AG10803 (cell line): ENCODE measurements at regions not wholly inside any gene's neighbourhood (a gene's known extent, or its start where the extent isn't known, plus 50 kb on each side); places are given as distances from the start of the nearest gene placed in this dataset.

ENCODE experiments used
- DNase-seq: peaks from one replicate; pipeline ENCODE4 v3.0.0; 2010; ENCODE audit warnings: low read depth
- H3K4me3 ChIP-seq: 2 replicates; pipeline ENCODE4 v1.5.1; 2011; ENCODE audit warnings: mild to moderate bottlenecking, low read length, control low read depth
- TF ChIP-seq, protein P1 (sequence below): conservative IDR thresholded peaks from 2 replicates; pipeline ENCODE4 v1.5.1; 2011; ENCODE audit warnings: mild to moderate bottlenecking, low read length, control low read depth, inconsistent platforms

DNA sequence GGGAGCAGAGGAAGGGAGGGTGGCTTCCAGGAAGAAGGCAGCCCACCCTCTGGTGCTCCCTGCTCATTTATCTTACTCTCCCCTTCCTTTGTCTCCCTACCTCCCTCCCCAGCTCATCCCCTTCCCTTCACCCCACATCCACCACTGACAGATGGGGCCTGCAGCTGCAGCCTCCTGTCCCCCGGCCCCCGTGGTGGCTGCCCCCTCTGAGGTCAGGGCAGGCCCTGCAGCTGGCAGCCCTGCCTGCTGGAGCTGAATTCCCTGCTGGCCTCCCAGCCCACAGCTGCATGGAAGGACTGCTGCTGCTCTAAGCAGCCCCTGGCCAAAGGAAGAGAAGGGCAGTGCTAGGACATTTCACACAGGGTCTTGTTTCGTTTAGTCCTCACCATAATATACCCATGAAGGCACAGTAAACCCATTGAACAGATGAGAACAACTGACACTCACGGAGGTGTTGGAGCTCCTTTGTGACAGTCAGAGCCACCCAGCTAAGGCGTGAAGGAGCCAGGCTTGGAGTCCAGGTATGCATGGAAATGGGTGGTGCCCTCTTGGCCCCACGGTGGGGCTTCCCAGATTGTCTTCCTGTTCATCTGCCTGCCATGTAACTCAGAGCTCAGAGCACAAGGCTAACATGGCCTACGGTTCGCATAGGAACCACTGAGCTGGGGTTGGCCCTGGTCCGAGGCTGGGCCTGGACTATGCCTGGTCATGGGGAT lies 121.7 kb upstream of the PRR20G start:
- DNase-seq = no peak
- no peak overlapping the region for H3K4me3 ChIP-seq
- TF ChIP-seq, protein P1, sequence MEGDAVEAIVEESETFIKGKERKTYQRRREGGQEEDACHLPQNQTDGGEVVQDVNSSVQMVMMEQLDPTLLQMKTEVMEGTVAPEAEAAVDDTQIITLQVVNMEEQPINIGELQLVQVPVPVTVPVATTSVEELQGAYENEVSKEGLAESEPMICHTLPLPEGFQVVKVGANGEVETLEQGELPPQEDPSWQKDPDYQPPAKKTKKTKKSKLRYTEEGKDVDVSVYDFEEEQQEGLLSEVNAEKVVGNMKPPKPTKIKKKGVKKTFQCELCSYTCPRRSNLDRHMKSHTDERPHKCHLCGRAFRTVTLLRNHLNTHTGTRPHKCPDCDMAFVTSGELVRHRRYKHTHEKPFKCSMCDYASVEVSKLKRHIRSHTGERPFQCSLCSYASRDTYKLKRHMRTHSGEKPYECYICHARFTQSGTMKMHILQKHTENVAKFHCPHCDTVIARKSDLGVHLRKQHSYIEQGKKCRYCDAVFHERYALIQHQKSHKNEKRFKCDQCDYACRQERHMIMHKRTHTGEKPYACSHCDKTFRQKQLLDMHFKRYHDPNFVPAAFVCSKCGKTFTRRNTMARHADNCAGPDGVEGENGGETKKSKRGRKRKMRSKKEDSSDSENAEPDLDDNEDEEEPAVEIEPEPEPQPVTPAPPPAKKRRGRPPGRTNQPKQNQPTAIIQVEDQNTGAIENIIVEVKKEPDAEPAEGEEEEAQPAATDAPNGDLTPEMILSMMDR = no peak

DNA sequence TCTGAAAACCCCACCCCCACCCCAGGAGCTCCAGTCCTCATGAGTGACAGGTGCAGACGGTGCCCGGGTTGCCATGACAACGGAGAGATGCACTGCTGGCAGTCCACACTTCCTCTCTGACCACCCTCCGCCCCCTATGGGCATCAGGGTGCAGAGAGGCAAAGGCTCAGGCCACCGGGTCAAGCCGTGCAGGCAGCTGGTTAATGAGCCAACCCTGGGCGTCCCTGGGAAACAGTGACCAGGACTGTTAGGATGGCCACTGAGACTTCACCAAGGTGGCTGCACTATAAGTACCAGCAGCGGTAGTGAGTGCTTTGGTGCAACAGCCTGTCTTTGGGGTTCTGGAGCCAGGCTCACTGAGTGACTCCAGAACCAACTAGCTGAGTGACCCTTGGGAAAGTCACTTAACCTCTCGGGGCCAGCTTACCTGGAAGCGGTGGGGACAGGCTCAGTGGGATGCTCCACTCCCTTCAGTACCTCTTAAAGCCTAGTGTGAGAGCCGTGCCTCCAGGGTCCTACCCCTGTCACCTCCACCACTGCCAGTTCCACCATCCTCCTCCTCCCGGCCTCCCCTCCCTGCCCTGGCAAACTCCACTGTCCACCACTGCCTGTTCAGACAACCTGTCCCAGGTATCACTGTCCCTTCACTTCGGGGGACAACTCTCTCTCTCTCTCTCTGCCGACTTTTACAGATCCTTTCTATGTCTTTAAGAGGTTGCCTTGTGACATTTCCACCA lies 121.0 kb upstream of the PRR20G start:
- TF ChIP-seq, protein P1 = no peak
- DNase-seq = no peak
- H3K4me3 ChIP-seq = no peak overlapping the region

DNA sequence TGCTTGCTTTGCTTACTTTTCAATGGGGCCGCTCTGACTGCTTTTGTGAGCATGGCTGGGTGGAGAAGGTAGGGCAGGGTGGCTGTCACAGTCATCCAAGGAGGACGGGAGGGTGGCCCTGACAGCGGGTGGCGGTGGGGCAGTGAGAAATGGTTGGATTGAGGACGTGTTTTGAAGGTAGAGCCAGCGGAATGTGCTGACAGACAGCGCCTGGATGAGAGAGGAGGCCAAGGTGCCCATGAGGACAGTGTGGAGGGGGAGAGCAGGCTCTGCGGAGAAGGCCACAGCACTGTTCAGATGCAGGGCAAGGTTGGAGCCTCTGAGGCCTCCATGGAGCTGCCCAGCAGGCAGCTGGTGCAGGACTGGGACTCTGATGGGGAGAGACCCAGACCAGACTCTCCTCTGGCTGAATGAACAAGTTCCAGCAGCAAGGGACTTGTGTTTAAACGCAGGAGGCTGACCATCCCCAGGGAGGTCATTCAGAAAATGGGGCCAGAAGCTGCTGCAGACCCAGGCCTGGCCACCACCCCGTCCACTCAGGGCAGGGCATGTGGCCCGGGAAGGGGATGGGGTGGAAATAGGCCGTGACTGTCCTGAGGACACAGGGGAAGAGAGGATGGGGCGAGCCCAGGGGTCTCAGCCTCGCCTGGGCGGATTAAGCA lies 120.3 kb upstream of the PRR20G start:
- TF ChIP-seq, protein P1 = no peak
- no peak overlapping the region for H3K4me3 ChIP-seq
- DNase-seq = no peak

DNA sequence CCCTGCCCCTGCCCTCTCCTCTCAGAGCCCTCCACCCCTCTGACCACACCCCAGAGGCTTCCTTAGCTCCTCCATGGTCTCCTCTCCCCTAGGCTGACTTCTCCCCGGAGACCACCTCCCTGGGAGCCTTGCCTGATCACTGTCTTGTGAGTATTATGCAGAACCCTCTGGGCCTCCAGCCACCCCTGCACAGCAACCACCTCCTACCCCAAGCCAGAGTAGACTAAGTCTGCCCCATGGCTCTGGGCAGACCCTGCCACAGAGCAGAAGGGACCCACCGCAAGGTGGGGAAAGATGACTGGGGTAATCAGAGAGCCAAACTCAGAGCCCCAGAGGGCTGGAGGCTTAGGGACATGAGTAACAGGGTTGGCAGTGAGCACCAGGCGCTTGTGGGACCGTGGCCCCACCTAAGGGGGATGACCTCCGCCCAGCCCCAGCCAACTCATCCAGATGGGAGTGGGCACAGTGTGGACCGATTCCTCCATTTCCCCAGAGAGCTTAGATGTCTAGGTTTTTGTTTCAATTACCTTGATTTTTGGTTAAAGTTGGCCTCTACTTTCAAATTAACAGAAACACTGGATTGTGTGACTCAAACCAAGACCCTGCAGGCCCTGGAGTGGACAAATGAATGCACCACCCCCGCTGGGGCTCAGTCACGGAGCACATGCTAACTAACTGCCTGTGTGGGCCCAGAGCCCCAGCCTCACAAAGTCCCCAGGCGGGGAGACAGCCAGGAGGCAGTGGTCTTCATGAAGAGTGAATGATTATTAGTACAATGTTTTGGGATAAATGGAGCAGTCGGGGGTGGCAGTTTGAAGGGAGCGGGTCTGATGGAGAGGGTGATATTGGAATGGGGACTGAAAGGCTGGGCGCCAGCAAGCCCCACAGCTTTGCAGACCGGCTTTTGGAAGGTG lies 119.4 kb upstream of the PRR20G start:
- TF ChIP-seq, protein P1 = no peak
- DNase-seq = no peak

DNA sequence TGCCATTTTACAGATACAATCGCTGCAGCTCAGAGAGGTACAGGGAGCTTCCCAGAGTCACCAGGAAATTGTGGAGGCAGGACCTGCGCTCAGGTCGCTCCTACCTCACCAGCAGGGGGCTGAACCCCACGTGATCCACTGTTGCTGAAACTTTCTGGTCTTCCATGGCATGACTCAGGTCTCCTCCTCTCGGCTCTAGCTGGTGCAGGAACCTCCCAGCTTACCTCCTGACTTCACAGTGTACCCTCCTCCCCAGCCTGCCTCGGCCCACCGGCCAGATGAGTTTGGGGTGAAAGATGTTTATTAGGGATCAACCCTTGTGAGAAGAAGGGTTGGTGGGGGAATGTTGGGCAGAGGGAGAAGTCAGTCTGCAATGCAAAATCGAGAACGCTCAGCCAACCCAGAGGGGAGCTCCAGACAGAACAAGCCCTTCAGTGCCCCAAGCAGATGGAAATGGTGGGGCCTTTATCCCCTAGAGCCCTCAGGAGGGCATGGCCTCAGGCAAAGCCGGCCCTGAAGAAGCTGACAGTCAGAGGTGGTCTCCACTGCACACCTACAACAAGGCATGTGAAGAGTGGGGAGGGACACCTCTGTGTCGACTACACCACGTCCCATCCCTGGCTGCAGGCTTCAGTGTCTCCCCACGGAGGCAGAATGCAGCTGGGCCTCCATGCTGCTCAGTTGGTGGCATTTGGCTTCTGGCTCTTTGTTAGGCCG lies 118.6 kb upstream of the PRR20G start:
- no peak for DNase-seq
- TF ChIP-seq, protein P1 = no peak
- H3K4me3 ChIP-seq = no peak overlapping the region

More for the DNA sequence above, 119.4 kb upstream of the PRR20G start:
- no peak overlapping the region for H3K4me3 ChIP-seq

DNA sequence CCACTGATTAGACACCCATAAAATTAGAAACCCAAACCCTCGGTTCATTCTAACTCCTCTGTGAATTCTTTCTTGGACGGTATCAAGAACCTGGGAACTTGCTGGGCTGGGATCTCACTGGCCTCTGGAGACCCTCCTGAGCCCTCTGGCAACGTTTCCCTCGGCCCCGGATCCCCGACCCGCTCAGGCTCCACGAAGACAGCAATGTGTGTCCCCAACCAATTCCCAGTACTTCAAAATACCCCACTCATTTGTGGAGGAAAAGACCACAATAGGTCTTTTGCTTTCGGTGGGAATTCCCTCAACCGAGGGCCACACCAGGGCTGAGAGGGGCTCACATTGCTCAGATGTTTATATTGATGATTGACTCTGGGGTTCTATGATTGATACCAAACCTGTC lies 117.9 kb upstream of the PRR20G start:
- TF ChIP-seq, protein P1 = no peak
- DNase-seq = no peak
- no peak overlapping the region for H3K4me3 ChIP-seq
